ENCODE measurements at regions not wholly inside any gene's neighbourhood (a gene's known extent, or its start where the extent isn't known, plus 50 kb on each side); places are given as distances from the start of the nearest gene placed in this dataset.

GRCh38 chr5:57947181-57947580, 464.6 kb upstream of the ACTBL2 start:
- no peaks in the 10 kb centered on the region for H3K36me3 ChIP-seq (ENCODE audit: control insufficient read depth, insufficient read depth, low read length)
- no peaks in the 10 kb centered on the region for H3K27me3 ChIP-seq (ENCODE audit: control insufficient read depth, insufficient read depth, low read length)
- DNase-seq (ENCODE audit: low read depth) (no peak), FAIRE-seq (no peak)
- no peak overlapping the region for H3K4me3 ChIP-seq (ENCODE audit: low read depth, low read length)
- no peak for TF ChIP-seq CTCF (IDR thresholded peaks at IDR 0.05; ENCODE audit: insufficient read depth, low read length, severe bottlenecking)

- TF ChIP-seq CTCF (IDR thresholded peaks at IDR 0.05; ENCODE audit: insufficient read depth, low read length, severe bottlenecking): no peak
- Histone ChIP-seq H3K27me3 (ENCODE audit: control insufficient read depth, insufficient read depth, low read length) (no peaks in the 10 kb centered on the region), H3K36me3 (ENCODE audit: control insufficient read depth, insufficient read depth, low read length) (no peaks in the 10 kb centered on the region), H3K4me3 (ENCODE audit: low read depth, low read length) (no peak overlapping the region)
- DNase-seq (ENCODE audit: low read depth) (no peak), FAIRE-seq (no peak)
Observed at GRCh38 chr5:57940879-57941278, 458.3 kb upstream of the ACTBL2 start.

GRCh38 chr5:57940236-57940635, 457.6 kb upstream of the ACTBL2 start:
- TF ChIP-seq CTCF (IDR thresholded peaks at IDR 0.05; ENCODE audit: insufficient read depth, low read length, severe bottlenecking): no peak
- Histone ChIP-seq H3K4me3 (ENCODE audit: low read depth, low read length) (no peak overlapping the region), H3K36me3 (ENCODE audit: control insufficient read depth, insufficient read depth, low read length) (no peaks in the 10 kb centered on the region), H3K27me3 (ENCODE audit: control insufficient read depth, insufficient read depth, low read length) (no peaks in the 10 kb centered on the region)
- DNase-seq (ENCODE audit: low read depth) (no peak), FAIRE-seq (no peak)

GRCh38 chr5:57939771-57940170, 457.2 kb upstream of the ACTBL2 start:
- Histone ChIP-seq H3K36me3 (ENCODE audit: control insufficient read depth, insufficient read depth, low read length) (no peaks in the 10 kb centered on the region), H3K4me3 (ENCODE audit: low read depth, low read length) (no peak overlapping the region), H3K27me3 (ENCODE audit: control insufficient read depth, insufficient read depth, low read length) (no peaks in the 10 kb centered on the region)
- TF ChIP-seq CTCF (IDR thresholded peaks at IDR 0.05; ENCODE audit: insufficient read depth, low read length, severe bottlenecking): no peak
- FAIRE-seq: no peak
- no peak for DNase-seq (ENCODE audit: low read depth)

GRCh38 chr5:57939335-57939734, 456.7 kb upstream of the ACTBL2 start:
- FAIRE-seq: no peak
- no peaks in the 10 kb centered on the region for H3K27me3 ChIP-seq (ENCODE audit: control insufficient read depth, insufficient read depth, low read length)
- H3K36me3 ChIP-seq (ENCODE audit: control insufficient read depth, insufficient read depth, low read length): no peaks in the 10 kb centered on the region
- no peak overlapping the region for H3K4me3 ChIP-seq (ENCODE audit: low read depth, low read length)
- no peak for DNase-seq (ENCODE audit: low read depth)
- no peak for TF ChIP-seq CTCF (IDR thresholded peaks at IDR 0.05; ENCODE audit: insufficient read depth, low read length, severe bottlenecking)

GRCh38 chr5:57938174-57938557, 455.6 kb upstream of the ACTBL2 start:
- no peak overlapping the region for H3K4me3 ChIP-seq (ENCODE audit: low read depth, low read length)
- no peaks in the 10 kb centered on the region for H3K36me3 ChIP-seq (ENCODE audit: control insufficient read depth, insufficient read depth, low read length)
- no peak for FAIRE-seq
- no peaks in the 10 kb centered on the region for H3K27me3 ChIP-seq (ENCODE audit: control insufficient read depth, insufficient read depth, low read length)
- no peak for DNase-seq (ENCODE audit: low read depth)
- no peak for TF ChIP-seq CTCF (IDR thresholded peaks at IDR 0.05; ENCODE audit: insufficient read depth, low read length, severe bottlenecking)
